Keratinocyte (primary cell): ENCODE measurements at regions not wholly inside any gene's neighbourhood (a gene's known extent, or its start where the extent isn't known, plus 50 kb on each side); places are given as distances from the start of the nearest gene placed in this dataset.
"Not testable (repeated sequence)": the region's sequence is repeated elsewhere in the genome, so short reads cannot be mapped to it uniquely, and the experiment has no call there.

ENCODE experiments used
- DNase-seq: peaks from one replicate; pipeline ENCODE4 v3.0.0-alpha.2; 2011; ENCODE audit warnings: low read depth, missing footprints, low spot score
- FAIRE-seq: peaks from 2 replicates; lab custom pipeline; 2011; peaks lifted over from hg19 to GRCh38; lab: Jason Lieb, UNC
- H2AFZ ChIP-seq: 2 replicates; pipeline ENCODE4 v1.6.0; 2012; ENCODE audit warnings: low read length, control low read depth, inconsistent platforms; ENCODE audit not compliant: control insufficient read depth
- H3K27ac ChIP-seq: 2 replicates; pipeline ENCODE4 v1.5.1; 2011; ENCODE audit warnings: low read length; ENCODE audit not compliant: control insufficient read depth, insufficient read depth
- H3K27me3 ChIP-seq: 3 replicates; pipeline ENCODE4 v1.6.0; 2011; ENCODE audit warnings: low read length; ENCODE audit not compliant: control insufficient read depth, insufficient read depth; ENCODE audit errors: extremely low read depth
- H3K36me3 ChIP-seq, 2 experiments: 2 replicates in 1 of 2; 3 replicates in 1 of 2; pipeline ENCODE4 v1.5.1; 2011; ENCODE audit warnings: low read length in 2 of 2, mild to moderate bottlenecking in 1 of 2; ENCODE audit not compliant: control insufficient read depth in 2 of 2, insufficient read depth in 2 of 2; ENCODE audit errors: extremely low read depth in 1 of 2
- H3K4me1 ChIP-seq: 3 replicates; pipeline ENCODE4 v1.5.1; 2011; ENCODE audit warnings: low read length; ENCODE audit not compliant: control insufficient read depth, insufficient read depth; ENCODE audit errors: extremely low read depth
- H3K4me2 ChIP-seq: 3 replicates; pipeline ENCODE4 v1.6.0; 2011; ENCODE audit warnings: low read depth, low read length; ENCODE audit not compliant: control insufficient read depth, insufficient read depth; ENCODE audit errors: extremely low read depth
- H3K4me3 ChIP-seq, 3 experiments: fragments of 200-600 bp in 1 of 3; sonication (generic) in 1 of 3; 2 replicates in 2 of 3; 3 replicates in 1 of 3; pipeline ENCODE4 v1.5.1; 2011 to 2016; ENCODE audit warnings: low read length in 3 of 3, mild to moderate bottlenecking in 3 of 3, control low read depth in 2 of 3, inconsistent platforms in 1 of 3, low read depth in 1 of 3, mixed read lengths in 1 of 3, mixed run types in 1 of 3, moderate library complexity in 1 of 3; ENCODE audit not compliant: control insufficient read depth in 2 of 3, insufficient read depth in 2 of 3; ENCODE audit errors: extremely low read depth in 1 of 3
- H3K79me2 ChIP-seq: 2 replicates; pipeline ENCODE4 v1.6.0; 2012; ENCODE audit warnings: low read length; ENCODE audit not compliant: control insufficient read depth, insufficient read depth
- H3K9ac ChIP-seq: 3 replicates; pipeline ENCODE4 v1.6.0; 2011; ENCODE audit warnings: low read length; ENCODE audit not compliant: control insufficient read depth, insufficient read depth; ENCODE audit errors: extremely low read depth
- H3K9me1 ChIP-seq: 3 replicates; pipeline ENCODE4 v1.6.0; 2011; ENCODE audit warnings: low read length; ENCODE audit not compliant: control insufficient read depth, insufficient read depth; ENCODE audit errors: extremely low read depth
- H3K9me3 ChIP-seq: 2 replicates; pipeline ENCODE4 v1.5.1; 2012; ENCODE audit warnings: low read depth, low read length; ENCODE audit not compliant: control insufficient read depth
- H4K20me1 ChIP-seq: 3 replicates; pipeline ENCODE4 v1.6.0; 2011; ENCODE audit warnings: low read length; ENCODE audit not compliant: control insufficient read depth, insufficient read depth; ENCODE audit errors: extremely low read depth
- EZH2 ChIP-seq: IDR thresholded peaks from one replicate; pipeline ENCODE4 v1.6.1; 2012; ENCODE audit warnings: inconsistent platforms, mild to moderate bottlenecking, low read length, moderate library complexity
- dilution Hi-C: fragments of 300-500 bp; cut with MboI; formaldehyde crosslinking; loops from one replicate; pipeline ENCODE4 v1.7.0; 2020; ENCODE audit warnings: low sequenced_read_pairs; ENCODE audit not compliant: extremely low pct_ligation_motif_present
- TF ChIP-seq, protein P1 (sequence below), 3 experiments: IDR thresholded peaks in 1 of 3; conservative IDR thresholded peaks in 1 of 3; optimal IDR thresholded peaks in 1 of 3; 2 replicates in 2 of 3; 3 replicates in 1 of 3; pipeline versions ENCODE3 to v1.5.1; 2011; ENCODE audit warnings: low read length in 3 of 3, mild to moderate bottlenecking in 3 of 3, moderate library complexity in 2 of 3, control low read depth in 1 of 3, inconsistent platforms in 1 of 3; ENCODE audit not compliant: insufficient read depth in 2 of 3; ENCODE audit errors: extremely low read depth in 1 of 3

DNA sequence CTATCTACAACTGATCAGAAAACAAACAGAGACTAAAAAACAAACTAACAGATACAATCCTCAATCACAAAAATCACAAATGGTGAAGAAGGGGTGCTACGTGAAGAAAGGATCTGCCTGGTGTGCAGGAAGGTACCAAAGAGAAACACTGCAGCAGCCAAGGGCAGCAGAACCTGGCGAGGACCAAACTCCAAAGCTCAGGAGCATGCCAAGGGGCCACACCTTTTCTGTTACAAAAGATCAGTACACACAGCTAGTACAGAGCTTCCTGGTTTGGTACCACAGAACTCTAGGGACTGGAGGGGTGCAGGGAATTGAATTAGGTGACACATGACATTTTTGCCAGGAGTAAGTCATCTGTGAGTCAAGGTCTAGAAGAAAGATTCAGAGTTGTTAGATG, 107.4 kb upstream of the GRM7 start:
- Histone ChIP-seq H4K20me1 (no peaks in the 10 kb centered on the region), H3K9me1 (no peaks in the 10 kb centered on the region), H3K79me2 (no peaks in the 10 kb centered on the region), H3K4me2 (no peak overlapping the region), H3K9ac (no peak overlapping the region), H3K4me1 (no peaks in the 10 kb centered on the region), H2AFZ (no peak overlapping the region), H3K4me3 (no peak overlapping the region), H3K27me3 (no peaks in the 10 kb centered on the region), H3K36me3 (no peaks in the 10 kb centered on the region), H3K27ac (no peak overlapping the region), H3K9me3 (no peaks in the 10 kb centered on the region)
- TF ChIP-seq, protein P1, sequence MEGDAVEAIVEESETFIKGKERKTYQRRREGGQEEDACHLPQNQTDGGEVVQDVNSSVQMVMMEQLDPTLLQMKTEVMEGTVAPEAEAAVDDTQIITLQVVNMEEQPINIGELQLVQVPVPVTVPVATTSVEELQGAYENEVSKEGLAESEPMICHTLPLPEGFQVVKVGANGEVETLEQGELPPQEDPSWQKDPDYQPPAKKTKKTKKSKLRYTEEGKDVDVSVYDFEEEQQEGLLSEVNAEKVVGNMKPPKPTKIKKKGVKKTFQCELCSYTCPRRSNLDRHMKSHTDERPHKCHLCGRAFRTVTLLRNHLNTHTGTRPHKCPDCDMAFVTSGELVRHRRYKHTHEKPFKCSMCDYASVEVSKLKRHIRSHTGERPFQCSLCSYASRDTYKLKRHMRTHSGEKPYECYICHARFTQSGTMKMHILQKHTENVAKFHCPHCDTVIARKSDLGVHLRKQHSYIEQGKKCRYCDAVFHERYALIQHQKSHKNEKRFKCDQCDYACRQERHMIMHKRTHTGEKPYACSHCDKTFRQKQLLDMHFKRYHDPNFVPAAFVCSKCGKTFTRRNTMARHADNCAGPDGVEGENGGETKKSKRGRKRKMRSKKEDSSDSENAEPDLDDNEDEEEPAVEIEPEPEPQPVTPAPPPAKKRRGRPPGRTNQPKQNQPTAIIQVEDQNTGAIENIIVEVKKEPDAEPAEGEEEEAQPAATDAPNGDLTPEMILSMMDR (optimal IDR thresholded peaks at IDR 0.05 in 1 of 3, IDR thresholded peaks at IDR 0.05 in 1 of 3, conservative IDR thresholded peaks at IDR 0.05 in 1 of 3; ENCODE audit: extremely low read depth in 1 of 3, insufficient read depth in 2 of 3, low read length in 3 of 3) = no peak
- TF ChIP-seq EZH2 = no peak
- no peak for FAIRE-seq
- DNase-seq = no peak
- dilution Hi-C loops = no loop called here

DNA sequence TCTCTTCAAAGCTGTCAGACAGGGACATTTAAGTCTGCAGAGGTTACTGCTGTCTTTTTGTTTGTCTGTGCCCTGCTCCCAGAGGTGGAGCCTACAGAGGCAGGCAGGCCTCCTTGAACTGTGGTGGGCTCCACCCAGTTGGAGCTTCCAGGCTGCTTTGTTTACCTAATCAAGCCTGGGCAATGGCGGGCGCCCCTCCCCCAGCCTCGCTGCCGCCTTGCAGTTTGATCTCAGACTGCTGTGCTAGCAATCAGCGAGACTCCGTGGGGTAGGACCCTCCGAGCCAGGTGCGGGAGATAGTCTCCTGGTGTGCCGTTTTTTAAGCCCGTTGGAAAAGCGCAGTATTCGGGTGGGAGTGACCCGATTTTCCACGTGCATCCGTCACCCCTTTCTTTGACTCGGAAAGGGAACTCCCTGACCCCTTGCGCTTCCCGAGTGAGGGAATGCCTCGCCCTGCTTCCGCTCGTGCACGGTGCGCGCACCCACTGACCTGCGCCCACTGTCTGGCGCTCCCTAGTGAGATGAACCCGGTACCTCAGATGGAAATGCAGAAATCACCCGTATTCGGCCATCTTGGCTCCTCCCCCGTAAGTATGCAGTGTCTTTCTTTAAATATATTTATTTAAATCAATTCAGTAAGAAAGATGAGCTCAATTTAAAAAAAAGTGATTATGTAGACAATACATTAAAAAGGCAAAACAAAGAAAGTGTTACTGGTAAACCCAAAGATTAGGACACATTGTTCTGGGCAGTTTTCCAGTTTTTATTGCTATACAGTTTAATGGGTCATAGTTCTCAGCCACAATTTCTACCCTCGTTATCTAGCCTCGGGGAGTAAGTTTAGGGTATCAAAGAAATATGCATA, 91.2 kb upstream of the GRM7 start:
- H3K4me3 ChIP-seq, dilution Hi-C loops, H3K27ac ChIP-seq, H3K27me3 ChIP-seq, H3K4me2 ChIP-seq, H3K9me1 ChIP-seq, H2AFZ ChIP-seq, H4K20me1 ChIP-seq, H3K36me3 ChIP-seq, H3K9ac ChIP-seq, H3K79me2 ChIP-seq, H3K9me3 ChIP-seq, DNase-seq, FAIRE-seq, H3K4me1 ChIP-seq: not testable (repeated sequence)

DNA sequence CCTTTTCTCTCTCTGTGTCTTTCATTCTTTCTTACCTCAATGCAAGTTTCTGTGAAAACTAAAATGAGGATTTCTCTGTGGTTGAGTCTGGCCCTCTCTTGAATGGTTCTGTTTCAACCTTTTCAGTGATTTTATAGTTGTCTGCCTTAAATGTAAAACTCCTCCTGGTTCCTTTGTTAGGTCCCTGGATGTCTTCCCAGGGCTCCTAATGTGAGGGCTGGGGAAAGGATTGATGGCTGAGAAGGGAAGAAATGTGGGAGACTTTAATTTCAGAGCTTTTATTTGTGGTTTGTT, 90.6 kb upstream of the GRM7 start:
- Histone ChIP-seq H3K27me3 (no peaks in the 10 kb centered on the region), H3K9ac (no peak overlapping the region), H3K9me3 (no peaks in the 10 kb centered on the region), H2AFZ (no peak overlapping the region), H3K79me2 (no peaks in the 10 kb centered on the region), H4K20me1 (no peaks in the 10 kb centered on the region), H3K36me3 (no peaks in the 10 kb centered on the region), H3K9me1 (no peaks in the 10 kb centered on the region), H3K4me2 (no peak overlapping the region), H3K4me3 (no peak overlapping the region), H3K4me1 (no peaks in the 10 kb centered on the region), H3K27ac (no peak overlapping the region)
- dilution Hi-C loops = no loop called here
- DNase-seq (no peak), FAIRE-seq (no peak)
- TF ChIP-seq, protein P1 (optimal IDR thresholded peaks at IDR 0.05 in 1 of 3, IDR thresholded peaks at IDR 0.05 in 1 of 3, conservative IDR thresholded peaks at IDR 0.05 in 1 of 3; ENCODE audit: extremely low read depth in 1 of 3, insufficient read depth in 2 of 3, low read length in 3 of 3) = no peak
- TF ChIP-seq EZH2 = no peak
